PC-3 (cell line): ENCODE measurements at regions not wholly inside any gene's neighbourhood (a gene's known extent, or its start where the extent isn't known, plus 50 kb on each side); places are given as distances from the start of the nearest gene placed in this dataset.
"Not testable (repeated sequence)": the region's sequence is repeated elsewhere in the genome, so short reads cannot be mapped to it uniquely, and the experiment has no call there.

ENCODE experiments used
- ATAC-seq: fragments of 200-7000 bp; cut with Tn5 transposase; 2 replicates; pipeline ENCODE4 v1.9.1; 2020; ENCODE audit warnings: mild to moderate bottlenecking, moderate library complexity
- BruUV-seq: library from RNA; stranded (reverse); fragments of 400-500 nt; replicated peaks from 2 replicates; lab custom pipeline; 2021; lab: Mats Ljungman, UMichigan
- CTCF ChIA-PET: fragments of 300-600 bp; sonication (Branson Sonifier 250); formaldehyde crosslinking; loops from one replicate; lab custom pipeline; 2022; ENCODE audit warnings: antibody characterized with exemption; lab: Charles Lee
- POLR2A ChIA-PET: fragments of 300-600 bp; sonication (Branson Sonifier 250); formaldehyde crosslinking; loops from one replicate; lab custom pipeline; 2022; ENCODE audit warnings: antibody characterized with exemption; ENCODE audit not compliant: unreplicated experiment; lab: Charles Lee
- DNase-seq: peaks from one replicate; pipeline ENCODE4 v3.0.0-alpha.2; 2015
- H2AFZ ChIP-seq: fragments of 300-600 bp; sonication (generic); 2 replicates; pipeline ENCODE4 v1.6.0; 2016; ENCODE audit warnings: antibody characterized with exemption, low read length
- H3F3A ChIP-seq: fragments of 300-600 bp; sonication (generic); one replicate; pipeline ENCODE4 v1.6.0; 2017; ENCODE audit warnings: antibody characterized with exemption, low read length, control low read depth, mild to moderate bottlenecking; ENCODE audit not compliant: unreplicated experiment
- H3K27ac ChIP-seq: fragments of 300-600 bp; sonication (generic); 2 replicates; pipeline ENCODE4 v1.5.1; 2016; ENCODE audit warnings: mild to moderate bottlenecking, low read length
- H3K27me3 ChIP-seq: fragments of 300-600 bp; sonication (generic); 2 replicates; pipeline ENCODE4 v1.6.1; 2016; ENCODE audit warnings: low read length, mixed read lengths
- H3K36me3 ChIP-seq: fragments of 300-600 bp; sonication (generic); 2 replicates; pipeline ENCODE4 v1.6.1; 2016; ENCODE audit warnings: low read depth, mixed run types, low read length, mixed read lengths
- H3K4me1 ChIP-seq: fragments of 300-600 bp; sonication (generic); 2 replicates; pipeline ENCODE4 v1.5.1; 2016; ENCODE audit warnings: low read length; ENCODE audit not compliant: insufficient read depth
- H3K4me2 ChIP-seq: fragments of 300-600 bp; sonication (generic); 2 replicates; pipeline ENCODE4 v1.6.0; 2016; ENCODE audit warnings: low read length
- H3K4me3 ChIP-seq: fragments of 300-600 bp; sonication (generic); 2 replicates; pipeline ENCODE4 v1.5.1; 2016; ENCODE audit warnings: mild to moderate bottlenecking, low read length, mixed read lengths
- H3K79me2 ChIP-seq: fragments of 300-600 bp; sonication (generic); 2 replicates; pipeline ENCODE4 v1.6.1; 2017; ENCODE audit warnings: low read length, mixed read lengths
- H3K9ac ChIP-seq: fragments of 300-600 bp; sonication (generic); 2 replicates; pipeline ENCODE4 v1.6.0; 2016; ENCODE audit warnings: mild to moderate bottlenecking, low read length
- H3K9me2 ChIP-seq: fragments of 300-600 bp; sonication (generic); replicated peaks from 2 replicates; pipeline ENCODE4 v1.6.1; 2016; ENCODE audit warnings: mixed run types, low read length, mixed read lengths
- H3K9me3 ChIP-seq: fragments of 300-600 bp; sonication (generic); 2 replicates; pipeline ENCODE4 v1.6.1; 2016; ENCODE audit warnings: low read length, mixed read lengths
- H4K20me1 ChIP-seq: fragments of 300-600 bp; sonication (generic); 2 replicates; pipeline ENCODE4 v1.6.1; 2016; ENCODE audit warnings: low read length, mixed read lengths
- CTCF ChIP-seq: fragments of 300-600 bp; sonication (generic); conservative IDR thresholded peaks from 2 replicates; pipeline ENCODE4 v1.5.1; 2017; ENCODE audit warnings: antibody characterized with exemption, low read depth, mild to moderate bottlenecking, low read length
- EZH2 ChIP-seq: fragments of 300-600 bp; sonication (generic); IDR thresholded peaks from one replicate; pipeline ENCODE4 v1.6.1; 2017; ENCODE audit warnings: antibody characterized with exemption, mild to moderate bottlenecking, low read length; ENCODE audit not compliant: unreplicated experiment
- EZH2phosphoT487 ChIP-seq: fragments of 300-600 bp; sonication (generic); IDR thresholded peaks from 2 replicates; pipeline ENCODE4 v1.6.1; 2018; ENCODE audit warnings: mild to moderate bottlenecking, antibody characterized with exemption, low read length, borderline replicate concordance
- intact Hi-C: fragments of 100-400 bp; cut with micrococcal nuclease; formaldehyde crosslinking; loops from 2 replicates; pipeline ENCODE4 v1.9.0; 2023

- no peaks in the 10 kb centered on the region for H3K4me1 ChIP-seq
- intact Hi-C loops = no loop called here
- ChIA-PET CTCF (no interaction called here), POLR2A (no interaction called here)
- no peaks in the 10 kb centered on the region for H3K36me3 ChIP-seq
- ATAC-seq = no peak
- no peak overlapping the region for H3K4me3 ChIP-seq
- no peaks in the 10 kb centered on the region for H3K9me3 ChIP-seq
- no peak overlapping the region for H3K27ac ChIP-seq
- no peak overlapping the region for H3K9ac ChIP-seq
- no peaks in the 10 kb centered on the region for H4K20me1 ChIP-seq
- H3K9me2 ChIP-seq = no peaks in the 10 kb centered on the region
- TF ChIP-seq EZH2phosphoT487 = no peak
- no peak for TF ChIP-seq EZH2
- no peak for TF ChIP-seq CTCF
- no peaks in the 10 kb centered on the region for H3F3A ChIP-seq
- H2AFZ ChIP-seq = no peak overlapping the region
- no peaks in the 10 kb centered on the region for H3K79me2 ChIP-seq
- no peak for DNase-seq
- no peak overlapping the region for H3K4me2 ChIP-seq
- H3K27me3 ChIP-seq = peaks cover 37% of the 10 kb centered on the region; the same call in 1 of the 2 replicates
- BruUV-seq = no TSS peak
These were observed 59.3 kb upstream of the VASH1 start for GRCh38 chr14:76701981-76702380.

GRCh38 chr14:76705214-76705613 lies 56.1 kb upstream of the VASH1 start:
- no peaks in the 10 kb centered on the region for H3K36me3 ChIP-seq
- DNase-seq (no peak), ATAC-seq (no peak)
- POLR2A ChIA-PET = no interaction called here
- intact Hi-C loops = no loop called here
- H3K4me2 ChIP-seq = no peak overlapping the region
- H3K27ac ChIP-seq = no peak overlapping the region
- H3K4me1 ChIP-seq = no peaks in the 10 kb centered on the region
- TF ChIP-seq EZH2phosphoT487 (no peak), CTCF (no peak), EZH2 (no peak)
- H3K9me2 ChIP-seq = no peaks in the 10 kb centered on the region
- no peaks in the 10 kb centered on the region for H3F3A ChIP-seq
- BruUV-seq = no TSS peak
- CTCF ChIA-PET = interaction anchor here (0.7 kb wide), 1 partner anchor 10 kb away, joined by 13 read pairs; no protein-coding TSS in a partner anchor
- H2AFZ ChIP-seq = no peak overlapping the region
- no peaks in the 10 kb centered on the region for H3K9me3 ChIP-seq
- no peaks in the 10 kb centered on the region for H3K79me2 ChIP-seq
- H3K9ac ChIP-seq = no peak overlapping the region
- H4K20me1 ChIP-seq = no peaks in the 10 kb centered on the region
- H3K27me3 ChIP-seq = peaks cover 27% of the 10 kb centered on the region; the same call in 1 of the 2 replicates
- no peak overlapping the region for H3K4me3 ChIP-seq

- H3K36me3 ChIP-seq, H3K27ac ChIP-seq, H4K20me1 ChIP-seq, H3K4me2 ChIP-seq, H3K9me2 ChIP-seq, POLR2A ChIA-PET, H3K4me3 ChIP-seq, CTCF ChIA-PET, ATAC-seq, H3K79me2 ChIP-seq, H3K9me3 ChIP-seq, H3K9ac ChIP-seq, intact Hi-C loops, H3F3A ChIP-seq, H2AFZ ChIP-seq, H3K4me1 ChIP-seq, BruUV-seq: not testable (repeated sequence)
- peak; percentile 22 for DNase-seq
- peaks cover 27% of the 10 kb centered on the region; the same call in 1 of the 2 replicates for H3K27me3 ChIP-seq
These were observed 55.1 kb upstream of the VASH1 start for GRCh38 chr14:76706207-76706606.
